ENCODE measurements at regions not wholly inside any gene's neighbourhood (a gene's known extent, or its start where the extent isn't known, plus 50 kb on each side); places are given as distances from the start of the nearest gene placed in this dataset.

GRCh38 chr14:66140213-66140918 is 345.8 kb upstream of the CCDC196 start:
- intact Hi-C loops (cut with DNase I): no loop called here
- no peak overlapping the region for H3K4me3 ChIP-seq (ENCODE audit: low read length)
- H3K9me3 ChIP-seq (ENCODE audit: control insufficient read depth, low read length): no peaks in the 10 kb centered on the region
- H3K27me3 ChIP-seq (ENCODE audit: control insufficient read depth, insufficient read depth): no peaks in the 10 kb centered on the region
- no peaks in the 10 kb centered on the region for H3K4me1 ChIP-seq (ENCODE audit: control insufficient read depth, insufficient read depth, low read length)
- ATAC-seq (no peak), DNase-seq (no peak)
- H3K27ac ChIP-seq (ENCODE audit: low read length): no peak overlapping the region
- 85% methylated on average over 6 of the region's 6 CpGs for whole genome bisulfite sequencing

- DNase-seq (no peak), ATAC-seq (peak in 1 of 2 donors; percentile 67)
- Histone ChIP-seq H3K4me1 (ENCODE audit: control insufficient read depth, insufficient read depth, low read length) (no peaks in the 10 kb centered on the region), H3K27ac (ENCODE audit: low read length) (no peak overlapping the region), H3K4me3 (ENCODE audit: low read length) (no peak overlapping the region), H3K9me3 (ENCODE audit: control insufficient read depth, low read length) (no peaks in the 10 kb centered on the region), H3K27me3 (ENCODE audit: control insufficient read depth, insufficient read depth) (no peaks in the 10 kb centered on the region)
- intact Hi-C loops (cut with DNase I): no loop called here
- WGBS: 67% methylated on average over 3 of the region's 3 CpGs
Observed at GRCh38 chr14:66140963-66141362, 345.2 kb upstream of the CCDC196 start.

GRCh38 chr14:66141733-66142132 is 344.4 kb upstream of the CCDC196 start:
- intact Hi-C loops (cut with DNase I): no loop called here
- no peaks in the 10 kb centered on the region for H3K27me3 ChIP-seq (ENCODE audit: control insufficient read depth, insufficient read depth)
- WGBS: 75% methylated on average over 2 of the region's 2 CpGs
- no peaks in the 10 kb centered on the region for H3K9me3 ChIP-seq (ENCODE audit: control insufficient read depth, low read length)
- H3K27ac ChIP-seq (ENCODE audit: low read length): no peak overlapping the region
- DNase-seq (no peak), ATAC-seq (no peak)
- no peak overlapping the region for H3K4me3 ChIP-seq (ENCODE audit: low read length)
- H3K4me1 ChIP-seq (ENCODE audit: control insufficient read depth, insufficient read depth, low read length): no peaks in the 10 kb centered on the region

GRCh38 chr14:66143387-66144112 is 342.6 kb upstream of the CCDC196 start:
- Histone ChIP-seq H3K27me3 (ENCODE audit: control insufficient read depth, insufficient read depth) (no peaks in the 10 kb centered on the region), H3K9me3 (ENCODE audit: control insufficient read depth, low read length) (no peaks in the 10 kb centered on the region), H3K4me1 (ENCODE audit: control insufficient read depth, insufficient read depth, low read length) (no peaks in the 10 kb centered on the region), H3K27ac (ENCODE audit: low read length) (no peak overlapping the region), H3K4me3 (ENCODE audit: low read length) (no peak overlapping the region)
- no peak for DNase-seq
- intact Hi-C loops (cut with DNase I): no loop called here
- no peak for ATAC-seq
- 78% methylated on average over 6 of the region's 6 CpGs for WGBS

- no peak for ATAC-seq
Observed at GRCh38 chr14:66152302-66152701, 333.9 kb upstream of the CCDC196 start.

GRCh38 chr14:66152747-66153146 is 333.4 kb upstream of the CCDC196 start:
- intact Hi-C loops (cut with DNase I): no loop called here
- no peak for ATAC-seq
- Histone ChIP-seq H3K9me3 (ENCODE audit: control insufficient read depth, low read length) (no peaks in the 10 kb centered on the region), H3K27ac (ENCODE audit: low read length) (no peak overlapping the region), H3K4me3 (ENCODE audit: low read length) (no peak overlapping the region), H3K27me3 (ENCODE audit: control insufficient read depth, insufficient read depth) (no peaks in the 10 kb centered on the region), H3K4me1 (ENCODE audit: control insufficient read depth, insufficient read depth, low read length) (peaks cover 1% of the 10 kb centered on the region)
- DNase-seq: no peak
- WGBS: 38% methylated on average over 5 of the region's 5 CpGs

More at GRCh38 chr14:66152302-66152701, 333.9 kb upstream of the CCDC196 start:
- DNase-seq: no peak
- H3K27me3 ChIP-seq (ENCODE audit: control insufficient read depth, insufficient read depth): no peaks in the 10 kb centered on the region
- no peaks in the 10 kb centered on the region for H3K9me3 ChIP-seq (ENCODE audit: control insufficient read depth, low read length)
- intact Hi-C loops (cut with DNase I): no loop called here
- H3K27ac ChIP-seq (ENCODE audit: low read length): no peak overlapping the region
- peaks cover 1% of the 10 kb centered on the region for H3K4me1 ChIP-seq (ENCODE audit: control insufficient read depth, insufficient read depth, low read length)
- no peak overlapping the region for H3K4me3 ChIP-seq (ENCODE audit: low read length)

GRCh38 chr14:66163023-66163422 is 323.1 kb upstream of the CCDC196 start:
- WGBS: 90% methylated on average over 3 of the region's 3 CpGs
- no peaks in the 10 kb centered on the region for H3K9me3 ChIP-seq (ENCODE audit: control insufficient read depth, low read length)
- no peak for DNase-seq
- H3K4me3 ChIP-seq (ENCODE audit: low read length): no peak overlapping the region
- intact Hi-C loops (cut with DNase I): no loop called here
- no peaks in the 10 kb centered on the region for H3K4me1 ChIP-seq (ENCODE audit: control insufficient read depth, insufficient read depth, low read length)
- no peak for ATAC-seq
- H3K27me3 ChIP-seq (ENCODE audit: control insufficient read depth, insufficient read depth): no peaks in the 10 kb centered on the region
- H3K27ac ChIP-seq (ENCODE audit: low read length): no peak overlapping the region

- no peaks in the 10 kb centered on the region for H3K4me1 ChIP-seq (ENCODE audit: control insufficient read depth, insufficient read depth, low read length)
- H3K27me3 ChIP-seq (ENCODE audit: control insufficient read depth, insufficient read depth): no peaks in the 10 kb centered on the region
- H3K9me3 ChIP-seq (ENCODE audit: control insufficient read depth, low read length): no peaks in the 10 kb centered on the region
- H3K4me3 ChIP-seq (ENCODE audit: low read length): no peak overlapping the region
- WGBS: 75% methylated on average over 3 of the region's 3 CpGs
- intact Hi-C loops (cut with DNase I): no loop called here
- H3K27ac ChIP-seq (ENCODE audit: low read length): no peak overlapping the region
- DNase-seq (no peak), ATAC-seq (no peak)
Observed at GRCh38 chr14:66165337-66165736, 320.8 kb upstream of the CCDC196 start.

GRCh38 chr14:66174453-66174891 is 311.7 kb upstream of the CCDC196 start:
- 42% methylated on average over 1 of the region's 1 CpG for whole genome bisulfite sequencing
- DNase-seq: peak; percentile 27 to 71 (median 48)
- H3K27ac ChIP-seq (ENCODE audit: low read length): no peak overlapping the region
- H3K4me1 ChIP-seq (ENCODE audit: control insufficient read depth, insufficient read depth, low read length): no peaks in the 10 kb centered on the region
- ATAC-seq: peak; percentile 75 to 88
- no peaks in the 10 kb centered on the region for H3K27me3 ChIP-seq (ENCODE audit: control insufficient read depth, insufficient read depth)
- H3K9me3 ChIP-seq (ENCODE audit: control insufficient read depth, low read length): no peaks in the 10 kb centered on the region
- intact Hi-C loops (cut with DNase I): no loop called here
- no peak overlapping the region for H3K4me3 ChIP-seq (ENCODE audit: low read length)

- no peak for DNase-seq
- intact Hi-C loops (cut with DNase I): no loop called here
- Histone ChIP-seq H3K4me3 (ENCODE audit: low read length) (no peak overlapping the region), H3K9me3 (ENCODE audit: control insufficient read depth, low read length) (no peaks in the 10 kb centered on the region), H3K27ac (ENCODE audit: low read length) (no peak overlapping the region), H3K27me3 (ENCODE audit: control insufficient read depth, insufficient read depth) (no peaks in the 10 kb centered on the region), H3K4me1 (ENCODE audit: control insufficient read depth, insufficient read depth, low read length) (no peaks in the 10 kb centered on the region)
- 65% methylated on average over 1 of the region's 1 CpG for WGBS
- ATAC-seq: no peak
Observed at GRCh38 chr14:66177935-66178334, 308.2 kb upstream of the CCDC196 start.

- intact Hi-C loops (cut with DNase I): no loop called here
- Histone ChIP-seq H3K4me1 (ENCODE audit: control insufficient read depth, insufficient read depth, low read length) (no peaks in the 10 kb centered on the region), H3K4me3 (ENCODE audit: low read length) (no peak overlapping the region), H3K27me3 (ENCODE audit: control insufficient read depth, insufficient read depth) (no peaks in the 10 kb centered on the region), H3K9me3 (ENCODE audit: control insufficient read depth, low read length) (no peaks in the 10 kb centered on the region), H3K27ac (ENCODE audit: low read length) (no peak overlapping the region)
- DNase-seq (no peak), ATAC-seq (no peak)
- 79% methylated on average over 1 of the region's 1 CpG for WGBS
Observed at GRCh38 chr14:66196670-66197069, 289.5 kb upstream of the CCDC196 start.
